ENCODE measurements at regions not wholly inside any gene's neighbourhood (a gene's known extent, or its start where the extent isn't known, plus 50 kb on each side); places are given as distances from the start of the nearest gene placed in this dataset.

DNA sequence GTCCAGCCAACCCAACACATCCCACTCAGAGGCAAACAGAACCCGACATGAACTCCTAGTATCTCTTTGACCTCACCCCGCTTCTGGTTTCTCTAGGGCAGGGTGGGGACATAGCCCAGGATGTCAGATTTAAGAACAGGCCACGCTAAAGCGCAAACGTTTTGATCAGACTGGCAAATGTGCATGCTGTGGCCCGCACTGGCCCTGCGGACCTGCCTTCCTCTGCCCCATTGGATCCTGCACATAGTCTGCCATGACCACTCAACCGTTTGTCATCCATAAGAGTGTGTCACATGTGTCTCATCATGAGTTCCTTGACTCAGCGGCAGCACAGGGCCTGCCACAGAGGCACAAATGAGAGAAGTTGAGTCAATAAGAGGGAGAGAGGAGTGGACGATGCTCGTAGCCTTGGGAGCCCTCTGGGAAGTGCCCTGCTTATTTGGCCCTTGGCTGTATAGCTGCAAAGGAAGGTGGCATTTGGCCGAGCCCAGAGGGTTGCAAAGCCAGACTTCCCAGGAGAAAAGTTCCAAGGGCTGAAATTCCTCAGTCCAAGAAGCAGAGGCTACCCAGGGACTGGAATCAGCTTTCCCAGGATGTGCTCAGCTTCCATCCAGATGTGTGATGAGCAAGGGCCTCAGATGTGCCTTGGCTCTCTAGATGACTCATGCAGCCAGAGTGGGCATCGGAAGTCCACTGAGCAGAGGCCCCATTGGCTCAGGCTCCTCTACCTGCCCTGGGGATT, 55.5 kb upstream of the SLCO2A1 start:
- H2AFZ ChIP-seq (ENCODE audit: low read length) = no peak overlapping the region
- H3K4me3 ChIP-seq (ENCODE audit: low read length, poor library complexity, severe bottlenecking) = no peak overlapping the region
- no peaks in the 10 kb centered on the region for H3K36me3 ChIP-seq (ENCODE audit: insufficient read depth, low read length)
- H3F3A ChIP-seq (ENCODE audit: low read depth) = no peaks in the 10 kb centered on the region
- TF ChIP-seq EZH2phosphoT487 (IDR thresholded peaks at IDR 0.05; ENCODE audit: borderline replicate concordance) = no peak
- TF ChIP-seq, protein P1, sequence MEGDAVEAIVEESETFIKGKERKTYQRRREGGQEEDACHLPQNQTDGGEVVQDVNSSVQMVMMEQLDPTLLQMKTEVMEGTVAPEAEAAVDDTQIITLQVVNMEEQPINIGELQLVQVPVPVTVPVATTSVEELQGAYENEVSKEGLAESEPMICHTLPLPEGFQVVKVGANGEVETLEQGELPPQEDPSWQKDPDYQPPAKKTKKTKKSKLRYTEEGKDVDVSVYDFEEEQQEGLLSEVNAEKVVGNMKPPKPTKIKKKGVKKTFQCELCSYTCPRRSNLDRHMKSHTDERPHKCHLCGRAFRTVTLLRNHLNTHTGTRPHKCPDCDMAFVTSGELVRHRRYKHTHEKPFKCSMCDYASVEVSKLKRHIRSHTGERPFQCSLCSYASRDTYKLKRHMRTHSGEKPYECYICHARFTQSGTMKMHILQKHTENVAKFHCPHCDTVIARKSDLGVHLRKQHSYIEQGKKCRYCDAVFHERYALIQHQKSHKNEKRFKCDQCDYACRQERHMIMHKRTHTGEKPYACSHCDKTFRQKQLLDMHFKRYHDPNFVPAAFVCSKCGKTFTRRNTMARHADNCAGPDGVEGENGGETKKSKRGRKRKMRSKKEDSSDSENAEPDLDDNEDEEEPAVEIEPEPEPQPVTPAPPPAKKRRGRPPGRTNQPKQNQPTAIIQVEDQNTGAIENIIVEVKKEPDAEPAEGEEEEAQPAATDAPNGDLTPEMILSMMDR (conservative IDR thresholded peaks at IDR 0.05; ENCODE audit: low read length) = no peak
- H3K27me3 ChIP-seq (ENCODE audit: insufficient read depth, low read length, poor library complexity, severe bottlenecking) = no peaks in the 10 kb centered on the region
- no peaks in the 10 kb centered on the region for H3K9me2 ChIP-seq (replicated peaks; ENCODE audit: low read depth, low read length)
- no peaks in the 10 kb centered on the region for H3K9me3 ChIP-seq (ENCODE audit: insufficient read depth, low read depth, low read length)
- no peaks in the 10 kb centered on the region for H3K4me1 ChIP-seq (ENCODE audit: insufficient read depth, low read length, poor library complexity, severe bottlenecking)
- H3K4me2 ChIP-seq (ENCODE audit: low read depth, low read length, poor library complexity, severe bottlenecking) = no peak overlapping the region
- H3K9ac ChIP-seq (ENCODE audit: low read depth, low read length, poor library complexity, severe bottlenecking) = no peak overlapping the region
- no peaks in the 10 kb centered on the region for H4K20me1 ChIP-seq (ENCODE audit: insufficient read depth, low read length, poor library complexity, severe bottlenecking)
- no peaks in the 10 kb centered on the region for H3K79me2 ChIP-seq (ENCODE audit: insufficient read depth, low read length)

- Histone ChIP-seq H3K9ac (ENCODE audit: low read depth, low read length, poor library complexity, severe bottlenecking) (no peak overlapping the region), H3K27me3 (ENCODE audit: insufficient read depth, low read length, poor library complexity, severe bottlenecking) (no peaks in the 10 kb centered on the region), H3K9me2 (replicated peaks; ENCODE audit: low read depth, low read length) (no peaks in the 10 kb centered on the region), H3K4me1 (ENCODE audit: insufficient read depth, low read length, poor library complexity, severe bottlenecking) (no peaks in the 10 kb centered on the region), H3K9me3 (ENCODE audit: insufficient read depth, low read depth, low read length) (no peaks in the 10 kb centered on the region), H3K36me3 (ENCODE audit: insufficient read depth, low read length) (no peaks in the 10 kb centered on the region), H3K4me2 (ENCODE audit: low read depth, low read length, poor library complexity, severe bottlenecking) (no peak overlapping the region), H3K4me3 (ENCODE audit: low read length, poor library complexity, severe bottlenecking) (no peak overlapping the region), H2AFZ (ENCODE audit: low read length) (no peak overlapping the region), H3K79me2 (ENCODE audit: insufficient read depth, low read length) (no peaks in the 10 kb centered on the region), H3F3A (ENCODE audit: low read depth) (no peaks in the 10 kb centered on the region), H4K20me1 (ENCODE audit: insufficient read depth, low read length, poor library complexity, severe bottlenecking) (no peaks in the 10 kb centered on the region)
- TF ChIP-seq EZH2phosphoT487 (IDR thresholded peaks at IDR 0.05; ENCODE audit: borderline replicate concordance) = no peak
- TF ChIP-seq, protein P1 (conservative IDR thresholded peaks at IDR 0.05; ENCODE audit: low read length) = no peak
Measured at GRCh38 chr3:134084242-134084950, 54.7 kb upstream of the SLCO2A1 start.

DNA sequence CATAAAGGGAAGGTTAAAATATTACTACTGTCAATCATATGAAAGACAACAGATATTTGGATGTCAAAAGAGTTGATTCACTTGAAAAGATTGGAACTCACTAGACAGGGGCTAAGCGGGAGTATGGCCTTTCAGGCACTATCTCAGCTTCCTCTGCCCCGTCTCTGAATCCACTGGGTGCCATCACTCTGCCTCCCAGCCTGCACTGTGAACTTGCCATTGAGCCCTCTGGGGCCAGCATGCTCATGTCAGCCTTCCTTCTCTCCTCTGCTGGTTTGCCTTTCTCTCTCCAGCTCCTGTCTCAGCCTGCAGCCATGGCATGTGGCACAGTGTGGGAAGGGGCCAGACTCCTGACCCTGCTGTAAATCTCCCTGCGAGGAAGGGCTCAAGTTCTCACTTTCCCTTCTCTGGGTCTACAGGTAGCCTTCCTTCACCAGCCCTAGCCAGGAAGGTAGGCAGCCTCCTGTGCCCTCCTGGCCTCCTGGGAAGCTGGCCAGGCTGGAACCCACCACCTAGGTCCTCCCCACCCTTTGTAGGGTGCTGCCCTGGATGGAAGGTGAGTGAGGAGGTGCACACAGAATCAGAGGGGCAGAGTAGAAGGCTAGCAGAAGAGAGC, 54.0 kb upstream of the SLCO2A1 start:
- Histone ChIP-seq H3K4me2 (ENCODE audit: low read depth, low read length, poor library complexity, severe bottlenecking) (no peak overlapping the region), H2AFZ (ENCODE audit: low read length) (no peak overlapping the region), H3K9me2 (replicated peaks; ENCODE audit: low read depth, low read length) (no peaks in the 10 kb centered on the region), H3K4me3 (ENCODE audit: low read length, poor library complexity, severe bottlenecking) (no peak overlapping the region), H3K4me1 (ENCODE audit: insufficient read depth, low read length, poor library complexity, severe bottlenecking) (no peaks in the 10 kb centered on the region), H3K9me3 (ENCODE audit: insufficient read depth, low read depth, low read length) (no peaks in the 10 kb centered on the region), H3F3A (ENCODE audit: low read depth) (no peaks in the 10 kb centered on the region), H4K20me1 (ENCODE audit: insufficient read depth, low read length, poor library complexity, severe bottlenecking) (no peaks in the 10 kb centered on the region), H3K27me3 (ENCODE audit: insufficient read depth, low read length, poor library complexity, severe bottlenecking) (no peaks in the 10 kb centered on the region), H3K79me2 (ENCODE audit: insufficient read depth, low read length) (no peaks in the 10 kb centered on the region), H3K9ac (ENCODE audit: low read depth, low read length, poor library complexity, severe bottlenecking) (no peak overlapping the region), H3K36me3 (ENCODE audit: insufficient read depth, low read length) (no peaks in the 10 kb centered on the region)
- TF ChIP-seq, protein P1 (conservative IDR thresholded peaks at IDR 0.05; ENCODE audit: low read length) = no peak
- no peak for TF ChIP-seq EZH2phosphoT487 (IDR thresholded peaks at IDR 0.05; ENCODE audit: borderline replicate concordance)
